ENCODE measurements at regions not wholly inside any gene's neighbourhood (a gene's known extent, or its start where the extent isn't known, plus 50 kb on each side); places are given as distances from the start of the nearest gene placed in this dataset.

DNA sequence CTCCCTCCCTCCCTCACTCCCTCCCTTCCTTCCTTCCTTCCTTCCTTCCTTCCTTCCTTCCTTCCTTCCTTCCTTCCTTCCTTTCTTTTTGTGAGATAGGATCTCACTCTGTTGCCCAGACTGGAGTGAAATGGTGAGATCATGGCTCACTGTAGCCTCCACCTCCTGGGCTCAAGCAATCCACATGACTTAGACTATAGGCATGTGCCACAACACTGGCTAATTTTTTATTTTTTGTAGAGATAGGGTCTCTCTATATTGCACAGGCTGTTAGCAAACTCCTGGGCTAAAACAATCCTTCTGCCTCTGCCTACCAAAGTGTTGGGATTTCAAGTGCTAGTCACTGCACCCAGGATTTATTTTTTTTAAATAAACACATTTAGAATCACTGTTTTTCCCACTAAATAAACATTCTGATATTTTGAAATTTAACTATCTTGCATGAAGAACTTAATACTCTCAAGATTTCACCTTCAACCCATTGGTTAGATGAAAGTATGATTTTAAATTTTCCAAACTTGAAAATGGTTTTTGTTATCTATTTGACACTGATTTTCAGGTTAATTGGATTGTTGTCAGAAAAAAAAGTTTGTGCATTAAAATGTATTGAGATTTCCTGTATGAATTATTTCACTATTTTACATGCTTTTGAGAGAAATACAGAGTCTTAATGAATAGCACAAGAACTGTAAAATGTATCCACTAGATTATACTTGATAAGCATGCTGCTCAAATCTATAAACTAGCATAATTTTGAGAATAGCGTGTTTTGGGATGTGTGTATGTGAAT is 745.1 kb downstream of the TSN start:
- no peak for DNase-seq

DNA sequence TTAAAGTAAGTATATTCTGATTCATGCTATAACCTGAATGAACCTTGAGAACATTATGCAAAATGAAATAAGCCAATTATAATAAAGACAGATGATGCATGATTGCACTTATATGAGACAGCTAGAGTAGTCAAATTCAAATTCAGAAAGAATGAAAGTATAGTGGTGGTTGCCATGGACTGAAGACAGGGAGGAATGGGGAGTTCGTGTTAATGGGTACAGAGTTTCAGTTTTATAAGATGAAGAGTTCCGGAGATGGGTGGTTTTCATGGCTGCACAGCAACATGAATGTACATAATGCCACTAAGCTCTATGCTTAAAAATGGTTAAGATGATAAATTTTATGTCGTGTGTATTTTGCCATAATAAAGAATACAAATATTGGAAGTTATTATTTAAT is 751.2 kb downstream of the TSN start:
- DNase-seq: no peak

- DNase-seq: no peak
Measured at GRCh38 chr2:122507261-122507660, 751.8 kb downstream of the TSN start.

DNA sequence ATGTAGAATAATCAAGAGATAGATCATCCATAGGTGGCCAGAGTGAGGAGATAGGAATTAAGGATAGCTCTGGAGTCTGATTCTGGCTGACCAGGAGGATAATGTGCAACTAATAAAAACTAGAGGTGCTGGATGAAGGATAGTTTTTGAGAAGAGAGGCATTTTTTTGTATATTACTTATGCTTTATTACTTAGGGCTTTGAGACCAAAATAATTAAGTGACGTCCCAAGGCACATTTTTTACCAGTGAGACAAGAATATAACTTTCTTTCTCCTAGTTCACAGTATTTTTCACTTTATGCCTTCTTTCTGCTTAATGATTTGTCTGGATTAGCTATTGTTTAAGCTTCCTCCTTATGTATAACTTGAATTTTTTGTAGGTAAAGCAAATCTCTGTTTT is 756.6 kb downstream of the TSN start:
- DNase-seq: no peak

DNA sequence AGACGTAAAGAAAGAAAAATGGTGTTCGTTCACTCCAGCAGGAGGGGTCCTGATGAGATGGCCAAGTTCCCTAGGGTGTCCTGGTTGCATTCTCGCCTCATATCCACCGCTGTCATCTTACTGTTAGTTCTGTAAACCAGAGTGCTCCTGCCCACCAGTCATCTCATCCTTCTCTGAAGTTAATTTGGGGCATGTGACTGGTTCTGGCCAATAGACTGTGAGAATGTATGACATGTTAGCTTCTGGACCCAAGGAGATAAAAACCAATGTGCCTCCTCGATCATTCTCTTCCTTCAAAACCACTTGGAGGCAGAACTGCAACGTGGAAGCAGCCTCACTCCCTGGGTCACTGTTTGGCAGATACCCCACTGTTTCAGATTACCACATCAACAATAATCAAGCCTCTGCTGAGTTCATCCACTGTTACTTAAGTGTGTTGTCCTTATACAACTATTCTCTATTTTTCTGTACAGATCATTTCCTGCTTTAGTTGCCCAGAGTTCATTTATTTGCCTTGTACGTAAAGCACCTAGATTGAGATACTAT is 759.1 kb downstream of the TSN start:
- no peak for DNase-seq

DNA sequence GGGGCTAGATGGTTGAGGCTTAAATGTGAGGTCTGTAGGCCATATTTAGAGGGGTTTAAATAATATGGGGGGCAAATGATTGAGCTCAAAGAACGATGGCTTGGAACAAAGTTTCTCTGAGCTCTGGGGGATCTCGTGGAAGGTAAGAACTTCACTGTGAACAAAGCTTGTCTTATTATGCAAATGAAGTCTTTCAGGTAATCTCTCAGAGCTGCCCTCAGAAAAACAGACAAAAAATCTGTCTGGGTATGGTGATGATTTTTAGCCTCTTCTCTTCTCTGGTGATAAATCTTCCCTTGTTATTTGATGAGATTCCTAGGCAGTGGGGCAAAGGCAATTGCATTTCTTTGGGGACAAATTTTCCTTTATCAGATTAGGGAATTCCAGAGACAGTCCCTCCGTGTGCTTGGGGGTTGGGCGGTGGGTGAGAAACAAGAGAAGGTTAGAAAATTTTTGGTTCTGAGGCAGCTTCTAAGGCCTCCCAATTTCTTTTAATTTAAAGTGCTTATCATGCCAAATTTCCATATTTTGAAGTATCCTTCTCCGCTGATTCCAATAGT is 760.4 kb downstream of the TSN start:
- no peak for DNase-seq

- DNase-seq: no peak
Measured at GRCh38 chr2:122516775-122517174, 761.3 kb downstream of the TSN start.

DNA sequence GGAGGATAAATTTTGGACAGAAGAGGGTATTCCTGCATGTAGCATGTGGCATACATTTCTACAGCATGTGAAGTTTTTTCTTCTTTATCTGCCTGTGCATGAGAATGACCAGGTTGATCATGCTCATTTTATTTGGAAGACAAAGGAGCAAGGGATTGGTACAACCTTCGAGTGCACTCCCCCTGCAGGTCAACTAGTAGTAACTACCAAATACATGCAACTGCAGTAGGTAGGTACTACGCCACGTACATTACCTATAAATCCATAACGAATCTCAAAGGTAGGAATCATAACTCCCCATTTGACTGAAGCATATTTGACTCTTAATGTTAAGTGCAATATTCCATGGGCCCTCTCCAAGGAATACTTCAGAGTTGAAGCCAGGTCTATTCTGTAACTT is 763.9 kb downstream of the TSN start:
- no peak for DNase-seq

DNA sequence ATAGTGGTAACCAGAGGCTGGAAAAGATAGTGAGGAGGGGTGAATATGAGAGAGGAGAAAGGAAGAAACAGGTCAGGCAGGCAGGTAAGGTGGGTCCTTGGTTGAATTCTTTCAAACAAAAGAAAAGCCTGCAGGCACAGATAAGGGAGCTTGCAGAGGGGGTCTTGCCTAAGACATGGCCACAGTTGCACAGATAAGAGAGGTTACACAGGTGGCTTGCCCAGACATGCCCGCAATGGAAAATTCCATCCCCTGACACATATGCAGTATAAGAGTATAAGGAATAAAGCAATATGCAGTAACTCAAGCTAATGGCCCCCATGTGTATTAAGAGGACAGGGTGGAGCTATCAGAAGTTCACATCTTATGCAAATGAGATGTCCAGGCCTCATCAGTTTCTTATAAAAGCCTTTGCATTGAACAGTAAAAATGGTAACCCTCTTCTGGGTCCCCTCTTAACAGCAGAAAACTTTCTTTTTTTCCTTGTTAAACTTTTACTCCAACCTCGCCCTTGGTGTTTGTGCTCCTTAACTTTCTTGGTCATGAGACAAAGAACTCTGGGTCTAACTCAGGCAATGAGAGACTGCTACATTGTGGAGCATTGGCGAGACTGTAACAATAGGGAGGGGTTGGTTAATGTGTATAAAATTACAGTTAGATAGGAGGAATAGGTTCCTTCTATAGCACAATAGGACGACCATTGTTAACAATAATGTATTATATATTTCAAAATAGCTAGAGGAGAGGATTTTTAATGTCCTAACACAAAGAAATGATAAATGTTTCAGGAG is 764.6 kb downstream of the TSN start:
- DNase-seq: no peak

- no peak for DNase-seq
Measured at GRCh38 chr2:122523143-122523542, 767.7 kb downstream of the TSN start.

- no peak for DNase-seq
Measured at GRCh38 chr2:122523981-122524380, 768.5 kb downstream of the TSN start.

GRCh38 chr2:122525336-122525735 is 769.9 kb downstream of the TSN start:
- peak; percentile 20 to 34 for DNase-seq

DNA sequence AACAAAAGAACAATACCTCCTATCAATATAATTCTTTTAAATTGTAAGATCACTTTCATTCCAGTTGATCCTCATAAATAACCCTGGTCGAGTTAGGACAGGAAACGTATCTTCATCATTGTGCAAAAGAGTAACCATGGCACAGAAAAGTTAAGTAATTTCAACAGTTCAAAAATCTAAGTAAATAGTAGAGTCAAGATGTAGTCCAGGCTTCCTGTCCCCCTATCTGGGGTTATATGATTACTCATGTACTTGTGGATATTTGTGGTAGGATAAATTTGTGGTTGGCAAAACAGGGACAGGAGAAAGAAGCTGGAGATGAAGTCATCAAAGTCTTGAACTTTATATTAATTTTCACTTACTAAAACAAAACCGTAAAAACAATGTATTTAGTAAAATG is 772.6 kb downstream of the TSN start:
- DNase-seq: no peak

- DNase-seq: no peak
Measured at GRCh38 chr2:122528958-122529705, 773.7 kb downstream of the TSN start.

DNA sequence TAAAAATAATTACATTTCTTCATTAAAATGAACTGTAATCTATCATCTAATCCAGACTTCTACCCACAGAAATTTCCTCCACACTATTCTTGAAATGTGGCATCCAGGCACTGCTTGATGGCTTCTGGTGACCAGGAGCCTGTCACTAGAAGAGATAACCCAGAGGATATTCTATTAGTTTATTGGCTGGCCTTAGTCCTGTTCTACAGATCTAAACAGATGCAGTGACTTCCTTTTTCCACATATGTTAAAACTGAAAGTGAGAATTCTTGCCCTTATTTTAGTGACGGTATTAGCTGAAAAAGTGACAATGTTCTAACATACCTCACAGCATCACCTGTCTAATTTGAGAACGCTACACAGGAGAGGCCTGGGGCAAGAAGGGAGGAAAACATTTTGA is 775.4 kb downstream of the TSN start:
- no peak for DNase-seq

DNA sequence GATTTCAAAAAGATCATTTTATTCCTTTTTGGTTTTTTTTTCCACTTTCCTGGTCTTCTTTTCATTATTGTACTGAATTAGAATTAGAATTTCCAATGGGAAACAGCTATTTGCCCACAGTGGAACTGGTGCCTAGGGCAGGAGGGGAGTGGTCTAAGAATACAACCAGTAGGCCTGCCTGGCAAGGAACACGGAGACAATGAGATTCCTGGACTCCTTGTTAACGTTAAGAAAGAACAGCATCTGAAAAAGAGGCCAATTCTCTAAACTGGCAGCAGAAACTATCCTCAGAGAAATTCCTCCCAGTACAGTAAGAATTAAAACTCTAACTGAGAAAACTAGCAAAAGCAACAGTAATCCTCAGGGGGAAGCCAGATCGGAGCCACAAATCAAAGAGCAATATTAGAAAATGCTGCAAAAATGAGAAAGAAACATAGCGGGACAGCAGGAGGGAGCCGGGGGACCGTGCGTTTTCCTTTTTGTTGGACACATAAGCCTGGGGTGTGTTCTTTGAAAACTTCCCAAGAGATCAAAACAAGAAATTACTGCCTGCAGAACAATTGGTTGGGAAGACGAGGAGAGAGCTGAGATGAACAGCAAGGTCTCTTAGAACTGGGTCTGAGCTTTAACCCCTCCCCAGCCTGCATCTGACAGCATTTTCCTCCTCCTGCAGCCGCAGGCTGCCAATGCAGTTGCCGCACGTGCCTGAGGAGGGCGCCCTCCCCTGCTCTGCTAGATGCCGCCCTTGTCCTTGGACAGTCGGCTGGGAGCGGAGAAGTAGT is 776.0 kb downstream of the TSN start:
- DNase-seq: peak; percentile 25 to 35

GRCh38 chr2:122532072-122532344 is 776.6 kb downstream of the TSN start:
- no peak for DNase-seq

- no peak for DNase-seq
Measured at GRCh38 chr2:122532481-122532880, 777.0 kb downstream of the TSN start.

DNA sequence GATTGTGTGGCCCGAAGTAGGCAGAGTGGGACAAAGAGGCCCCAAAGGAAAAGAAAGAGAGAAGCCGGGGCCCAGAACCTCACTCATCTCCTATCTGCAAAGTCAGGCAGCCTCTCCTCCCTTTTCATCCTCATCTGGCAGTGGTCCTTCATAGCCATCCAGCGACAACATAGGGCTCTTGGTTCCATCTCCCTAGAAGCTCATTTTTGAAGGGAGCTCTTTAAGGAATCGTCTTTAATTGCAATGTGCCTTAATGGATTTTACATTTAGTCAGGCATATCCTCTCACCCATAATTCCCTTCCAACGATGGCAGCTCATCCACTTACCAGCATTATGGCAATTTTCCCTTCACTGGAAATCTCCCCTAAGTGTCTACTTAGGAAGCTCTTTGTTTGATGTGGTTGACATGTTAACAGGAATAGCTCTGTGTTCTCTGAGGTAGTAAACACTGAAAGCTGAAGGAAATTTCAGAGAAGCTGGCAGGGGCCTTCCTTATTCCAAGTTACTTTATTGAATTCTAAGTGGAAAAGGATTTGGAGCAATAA is 780.6 kb downstream of the TSN start:
- DNase-seq: no peak

DNA sequence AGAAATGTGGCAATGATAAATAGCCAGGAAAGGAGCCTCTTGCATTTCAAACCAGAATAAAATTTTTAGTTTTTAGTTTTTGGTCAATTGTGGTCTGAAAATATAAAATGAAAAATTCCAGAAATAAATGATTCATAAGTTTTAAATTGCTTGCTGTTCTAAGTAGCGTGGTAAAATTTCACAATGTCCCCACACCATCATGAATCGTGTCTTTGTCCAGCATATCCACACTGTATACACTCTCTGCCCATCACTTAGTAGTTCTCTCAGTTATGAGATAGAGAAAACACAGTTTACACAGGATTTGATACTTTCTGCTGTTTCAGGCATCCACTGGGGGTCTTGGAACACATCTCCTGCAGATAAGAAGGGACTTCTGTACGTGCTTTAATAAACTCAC is 783.9 kb downstream of the TSN start:
- DNase-seq: no peak

DNA sequence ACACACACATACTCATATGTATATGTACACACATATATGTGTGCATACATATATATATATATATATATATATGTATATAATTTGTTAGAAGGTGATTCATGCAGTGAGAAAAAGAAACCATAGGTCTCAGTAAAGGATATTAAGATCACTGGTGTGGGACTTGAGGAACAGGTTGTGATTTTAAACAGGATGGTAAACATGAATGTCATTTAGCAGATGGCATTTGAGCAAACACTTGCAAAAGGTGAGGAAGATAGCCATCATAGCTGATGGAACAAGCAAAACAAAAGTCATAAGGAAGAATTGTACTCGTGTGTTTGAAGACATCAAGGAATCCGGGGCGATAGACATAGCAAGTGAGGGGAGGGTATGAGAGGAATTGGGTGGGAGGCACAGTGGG is 784.5 kb downstream of the TSN start:
- no peak for DNase-seq

All from right lung (tissue), 2 donors.